GM10266 (cell line): ENCODE measurements at regions not wholly inside any gene's neighbourhood (a gene's known extent, or its start where the extent isn't known, plus 50 kb on each side); places are given as distances from the start of the nearest gene placed in this dataset.

Experiments
- DNase-seq: peaks from one replicate; pipeline ENCODE4 v3.0.0; 2012; ENCODE audit errors: extremely low spot score
- CTCF ChIP-seq: IDR thresholded peaks from 2 replicates; pipeline ENCODE4 v1.5.1; 2012; ENCODE audit warnings: mild to moderate bottlenecking, low read depth; ENCODE audit not compliant: control insufficient read depth, insufficient read depth; ENCODE audit errors: missing control alignments

DNA sequence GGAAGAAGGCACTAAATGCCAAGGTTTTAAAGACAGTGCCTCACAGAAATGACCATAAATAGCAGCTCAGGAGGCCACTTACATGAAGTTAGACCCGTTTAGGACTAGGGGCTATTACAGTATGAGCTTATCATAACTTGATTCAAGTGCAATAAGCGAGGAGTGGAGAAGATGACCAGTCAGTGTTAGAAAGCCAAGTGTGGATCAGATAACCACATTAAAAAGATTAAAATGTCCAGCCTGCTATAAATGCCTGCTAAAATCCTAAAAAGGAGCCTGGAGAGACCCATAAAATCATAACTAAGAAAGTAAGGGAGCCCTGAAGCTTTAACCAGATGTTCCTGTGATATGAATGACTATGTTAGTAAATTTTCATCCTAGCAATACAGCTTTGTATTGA, 117.5 kb upstream of the ZNF521 start:
- no peak for DNase-seq
- TF ChIP-seq CTCF = no peak

DNA sequence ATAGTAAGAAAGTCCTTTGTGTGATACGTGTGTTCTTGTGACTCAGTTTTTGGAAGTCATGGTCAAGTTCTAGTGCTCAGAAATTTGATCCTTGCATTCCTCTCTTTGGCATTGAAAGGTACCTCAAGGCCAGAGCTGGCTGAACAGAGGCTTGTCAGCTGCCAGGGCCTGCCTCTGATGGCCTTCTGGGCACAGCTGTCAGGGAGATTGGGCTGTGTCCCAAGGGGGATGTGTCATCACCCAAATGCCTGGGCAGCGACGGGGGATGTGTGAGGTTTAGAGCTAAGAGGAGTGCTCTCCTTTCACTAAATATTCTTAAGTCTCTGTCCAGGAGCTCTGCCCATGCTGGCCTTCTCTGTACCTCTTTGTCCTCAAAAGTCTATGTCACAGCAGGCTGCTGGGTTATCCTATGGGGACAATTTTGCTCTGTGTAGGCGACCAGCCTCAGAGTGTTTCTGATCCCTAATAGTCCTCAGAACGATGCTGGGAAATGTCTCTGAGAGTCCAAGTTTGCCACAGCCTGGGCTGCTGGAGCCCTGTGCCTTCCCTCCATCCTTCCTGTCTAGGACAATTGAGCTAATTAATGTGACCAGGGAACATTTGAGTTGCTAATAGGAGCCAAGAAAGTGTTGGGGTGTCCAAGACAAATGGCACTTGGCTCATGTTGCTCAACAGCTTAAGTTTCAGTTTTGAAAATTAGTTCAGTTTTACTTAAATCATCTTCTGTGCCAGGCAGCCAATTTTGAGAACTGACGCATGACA, 115.4 kb upstream of the ZNF521 start:
- no peak for TF ChIP-seq CTCF
- DNase-seq = no peak

GRCh38 chr18:25465152-25465732, 113.3 kb upstream of the ZNF521 start:
- no peak for DNase-seq
- no peak for TF ChIP-seq CTCF

DNA sequence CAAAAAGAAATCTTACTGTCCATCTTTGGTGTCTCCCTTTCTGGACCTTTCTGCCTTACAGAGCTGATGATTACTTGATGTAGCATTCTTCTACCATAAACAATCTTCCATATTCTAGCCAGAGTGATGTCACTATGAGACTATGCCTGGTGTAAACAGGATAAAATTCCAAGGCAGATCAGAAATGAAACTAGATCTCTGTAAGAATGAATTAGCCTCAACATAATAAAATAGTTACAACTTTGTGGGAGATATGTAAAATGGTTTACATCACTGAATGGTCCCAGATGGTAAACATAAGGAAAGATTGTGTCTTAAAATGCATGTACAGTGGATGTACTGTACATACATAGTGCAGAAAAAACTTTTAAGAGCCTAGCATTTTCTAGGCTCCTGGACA, 112.3 kb upstream of the ZNF521 start:
- TF ChIP-seq CTCF = no peak
- DNase-seq = no peak

DNA sequence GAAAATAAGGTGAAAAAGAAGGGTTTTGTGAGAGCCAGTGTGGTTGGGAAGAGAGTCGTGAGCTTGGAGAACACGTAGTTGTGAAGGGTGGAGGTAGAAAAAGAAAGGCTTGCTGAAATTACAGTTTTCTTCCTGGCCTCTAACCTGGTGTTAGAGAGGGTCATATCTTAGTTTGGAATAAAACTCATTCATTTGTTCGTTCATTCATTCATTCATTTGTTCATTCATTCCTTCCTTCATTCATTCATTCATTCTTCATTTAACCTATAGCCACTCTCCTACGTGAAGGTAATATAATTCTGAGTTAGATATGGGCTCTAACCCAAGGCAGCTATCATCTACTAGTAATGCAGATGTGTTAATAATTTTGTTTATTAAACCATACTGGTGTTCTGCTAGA, 111.8 kb upstream of the ZNF521 start:
- DNase-seq = no peak
- TF ChIP-seq CTCF = no peak

DNA sequence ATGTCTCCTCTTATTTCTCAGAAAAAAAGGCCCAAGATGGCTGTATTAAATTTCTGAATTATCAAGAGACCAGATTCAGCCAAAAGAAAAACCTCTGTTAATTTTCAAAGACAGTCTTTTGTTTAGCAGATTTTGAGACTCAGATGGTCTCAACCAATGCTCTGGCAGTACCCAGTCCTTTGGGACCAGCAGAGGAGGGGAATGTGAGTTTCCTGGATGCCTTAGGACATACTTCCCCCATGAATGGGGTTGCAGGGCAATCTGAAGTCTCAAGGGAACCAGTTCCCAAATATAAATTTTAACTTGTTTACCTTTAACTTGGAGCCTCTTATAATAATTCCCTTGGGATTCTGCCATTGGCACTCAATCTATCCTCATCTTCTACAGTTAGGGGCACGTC, 107.8 kb upstream of the ZNF521 start:
- no peak for DNase-seq

More for the DNA sequence above, 107.8 kb upstream of the ZNF521 start:
- no peak for TF ChIP-seq CTCF
